Endothelial cell of hepatic sinusoid (primary cell): ENCODE measurements at regions not wholly inside any gene's neighbourhood (a gene's known extent, or its start where the extent isn't known, plus 50 kb on each side); places are given as distances from the start of the nearest gene placed in this dataset.
"Not testable (repeated sequence)": the region's sequence is repeated elsewhere in the genome, so short reads cannot be mapped to it uniquely, and the experiment has no call there.

Experiments used
- in situ Hi-C: cut with HindIII; loops from 2 replicates; pipeline ENCODE4 v1.10.0; 2017; ENCODE audit warnings: low sequenced_read_pairs

GRCh38 chr12:38016602-38017001, 300.0 kb upstream of the ALG10B start:
- in situ Hi-C loops = no loop called here

- in situ Hi-C loops = loop anchor here (10.0 kb wide), 1 partner anchor 51 kb away; no protein-coding TSS in a partner anchor
These were observed 290.7 kb upstream of the ALG10B start for GRCh38 chr12:38025916-38026315.

DNA sequence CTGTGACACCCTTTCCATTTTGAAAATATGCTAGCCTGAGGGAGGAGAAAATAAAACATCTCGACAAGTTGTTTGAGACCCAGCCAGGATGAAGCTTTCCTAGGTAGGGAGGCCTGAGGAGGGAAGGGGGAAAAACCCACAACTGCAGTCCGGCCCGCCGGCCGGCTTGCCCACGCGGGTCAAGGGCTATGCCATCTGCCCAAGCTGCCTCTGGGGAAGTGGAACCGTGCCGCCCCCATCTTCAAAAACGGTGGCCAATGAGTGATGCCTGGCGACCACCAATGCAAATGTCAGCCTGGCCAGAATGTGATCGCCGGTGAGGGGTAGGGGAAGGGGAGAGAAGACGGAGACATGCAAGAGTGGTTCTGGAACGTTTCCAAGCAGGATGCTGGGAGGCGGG, 263.5 kb upstream of the ALG10B start:
- in situ Hi-C loops = no loop called here

- in situ Hi-C loops = no loop called here
These were observed 262.7 kb upstream of the ALG10B start for GRCh38 chr12:38053655-38054464.

GRCh38 chr12:38056701-38057689, 259.6 kb upstream of the ALG10B start:
- in situ Hi-C loops = no loop called here

- in situ Hi-C loops = no loop called here
These were observed 216.9 kb upstream of the ALG10B start for GRCh38 chr12:38099686-38100085.

GRCh38 chr12:38101753-38102152, 214.8 kb upstream of the ALG10B start:
- in situ Hi-C loops = no loop called here

DNA sequence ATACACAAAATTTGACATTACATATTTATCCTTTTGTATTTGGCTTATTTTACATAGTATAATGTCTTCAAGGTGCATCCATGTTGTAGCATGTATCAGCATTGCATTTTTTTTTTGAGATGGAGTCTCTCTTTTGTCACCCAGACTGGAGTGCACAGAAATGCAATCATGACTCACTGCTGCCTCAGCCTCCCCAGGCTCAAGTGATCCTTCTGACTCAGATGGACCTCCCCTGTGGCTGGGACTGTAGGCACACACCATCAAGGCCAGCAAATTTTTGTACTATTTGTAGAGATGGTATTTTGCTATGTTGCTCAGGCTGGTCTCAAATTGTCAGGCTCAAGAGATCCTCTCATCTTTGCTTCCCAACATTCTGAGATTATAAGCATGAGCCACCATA, 214.4 kb upstream of the ALG10B start:
- in situ Hi-C loops = no loop called here

- in situ Hi-C loops = no loop called here
These were observed 206.4 kb upstream of the ALG10B start for GRCh38 chr12:38110026-38110699.

GRCh38 chr12:38113991-38114390, 202.6 kb upstream of the ALG10B start:
- in situ Hi-C loops = no loop called here

DNA sequence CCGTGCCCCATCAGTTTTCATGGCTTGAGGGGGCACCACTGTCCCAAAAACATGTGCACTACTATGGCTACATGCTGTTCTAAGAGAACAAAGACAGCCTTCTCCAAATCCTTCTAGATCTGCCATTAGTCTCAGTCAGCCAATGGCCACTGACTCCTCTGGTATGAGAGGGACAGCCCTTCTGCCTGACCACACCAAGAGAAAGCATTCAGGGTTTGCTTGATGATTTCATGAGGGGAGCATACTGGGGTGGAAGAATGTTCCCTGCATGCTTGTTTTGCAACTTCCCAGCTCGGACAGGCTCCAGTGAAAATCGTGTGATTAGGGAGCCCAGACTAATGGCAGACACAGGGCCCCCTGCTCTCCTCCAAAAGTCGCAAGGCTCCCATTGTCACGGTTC, 199.6 kb upstream of the ALG10B start:
- in situ Hi-C loops = no loop called here

DNA sequence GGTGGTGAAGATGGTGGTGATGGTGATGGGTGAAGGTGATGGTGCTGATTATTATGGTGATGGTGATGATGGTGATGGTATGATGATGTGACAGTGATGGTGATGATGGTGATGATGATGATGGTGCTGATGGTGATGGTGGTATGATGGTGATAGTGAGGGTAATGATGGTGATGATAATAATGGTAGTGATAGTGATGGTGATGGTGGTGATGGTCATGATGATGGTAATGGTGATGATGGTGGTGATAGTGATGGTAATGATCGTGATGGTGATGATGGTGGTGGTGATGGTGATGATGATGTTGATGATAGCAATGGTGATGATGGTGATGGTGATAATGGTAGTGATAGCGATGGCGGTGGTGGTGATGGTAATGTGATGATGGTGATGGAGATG, 197.9 kb upstream of the ALG10B start:
- in situ Hi-C loops = no loop called here

DNA sequence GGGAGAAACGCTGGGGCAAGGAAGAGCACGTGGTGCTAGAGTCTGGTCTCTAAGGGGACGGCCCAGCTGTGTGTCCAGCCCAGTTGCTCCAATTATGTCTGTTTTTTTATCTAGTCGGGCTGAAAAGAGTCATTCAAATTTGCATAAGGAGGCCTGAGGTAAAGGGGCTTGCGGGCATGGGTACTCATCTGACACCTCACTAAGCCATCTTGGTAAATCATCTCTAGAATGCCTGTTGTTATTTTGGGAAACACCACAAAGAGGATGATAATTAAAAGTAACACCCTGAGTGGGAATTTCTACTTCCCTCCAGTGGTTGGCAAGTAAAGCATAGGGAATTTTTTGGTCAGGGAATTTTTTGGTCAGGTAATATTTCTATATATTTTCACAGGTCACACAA, 196.1 kb upstream of the ALG10B start:
- in situ Hi-C loops = no loop called here

DNA sequence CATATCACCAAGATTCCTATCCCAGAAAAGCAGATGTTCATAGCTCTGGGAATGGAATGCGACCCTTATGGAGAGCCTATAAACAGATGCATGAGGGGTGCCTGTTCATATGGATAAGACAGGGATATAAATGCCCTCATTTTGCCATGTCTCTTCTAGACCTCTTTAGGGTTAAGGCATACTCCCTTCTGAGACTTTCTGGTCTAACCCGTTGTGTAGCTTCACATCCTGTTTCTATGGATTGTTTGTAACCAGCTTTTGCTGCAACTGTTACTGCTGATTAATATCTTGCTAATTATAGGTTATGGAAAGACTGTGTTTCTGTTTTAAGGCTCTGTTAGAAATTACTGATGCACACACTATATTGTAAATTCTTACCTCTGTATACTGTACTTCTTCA, 193.5 kb upstream of the ALG10B start:
- in situ Hi-C loops = not testable (repeated sequence)

DNA sequence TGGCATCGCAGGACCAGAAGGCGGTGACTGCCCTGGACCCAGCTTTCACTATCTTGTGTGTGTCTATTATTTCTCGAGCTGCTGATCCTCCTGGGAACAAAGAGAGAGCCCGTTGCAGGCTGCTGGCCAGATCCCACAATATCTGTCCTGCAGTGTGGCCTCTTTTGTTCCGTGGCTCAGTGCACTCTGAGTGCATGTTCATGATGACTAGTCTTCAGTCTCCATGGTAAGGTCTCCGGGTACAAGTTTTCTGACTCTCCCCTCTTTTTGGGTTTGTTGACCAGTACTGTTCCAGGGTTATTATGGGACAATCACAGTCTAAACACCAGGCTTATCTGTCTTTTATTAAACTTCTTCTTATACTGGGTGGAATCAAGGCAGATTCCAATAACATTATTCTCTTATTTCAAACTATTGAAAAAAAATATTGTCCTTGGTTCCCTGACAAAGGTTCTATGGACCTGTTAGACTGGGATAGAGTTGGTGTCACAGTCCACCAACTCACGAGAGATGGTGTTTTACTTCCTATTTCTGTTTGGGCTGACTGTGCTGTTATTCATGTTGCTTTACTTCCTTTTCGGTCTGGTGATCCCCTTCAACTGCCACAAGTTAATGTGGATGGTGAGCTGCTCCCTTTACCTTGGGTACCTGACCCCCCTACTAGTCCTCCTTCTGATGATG, 192.9 kb upstream of the ALG10B start:
- in situ Hi-C loops = no loop called here

- in situ Hi-C loops = no loop called here
These were observed 192.1 kb upstream of the ALG10B start for GRCh38 chr12:38124247-38125012.

DNA sequence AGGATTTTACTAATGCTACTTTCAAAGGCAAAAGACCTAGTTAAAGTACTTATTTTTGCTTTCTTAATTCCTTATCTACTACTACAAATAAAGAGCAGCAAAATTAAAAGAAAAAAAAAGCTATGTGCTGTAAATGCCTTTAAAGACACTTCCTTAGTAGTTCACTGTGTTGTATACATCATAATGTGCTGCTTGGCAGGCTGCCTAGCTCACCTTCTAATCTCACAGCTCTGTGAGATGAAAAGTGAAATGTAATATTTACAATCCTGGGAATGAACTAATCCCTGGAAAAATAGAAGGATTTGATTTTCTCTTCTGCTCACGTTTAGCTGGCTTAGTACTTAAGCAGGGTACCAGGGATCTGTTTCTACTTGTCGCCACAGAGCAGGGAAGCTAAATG, 184.4 kb upstream of the ALG10B start:
- in situ Hi-C loops = no loop called here

- in situ Hi-C loops = no loop called here
These were observed 179.3 kb upstream of the ALG10B start for GRCh38 chr12:38137287-38137686.

GRCh38 chr12:38137716-38138115, 178.9 kb upstream of the ALG10B start:
- in situ Hi-C loops = no loop called here
